DOHH2 (cell line): ENCODE measurements at regions not wholly inside any gene's neighbourhood (a gene's known extent, or its start where the extent isn't known, plus 50 kb on each side); places are given as distances from the start of the nearest gene placed in this dataset.

Experiments used
- H3F3A ChIP-seq: fragments of 200-600 bp; sonication (generic), shearing (Covaris generic); 2 replicates; pipeline ENCODE4 v1.6.0; 2016; ENCODE audit warnings: antibody characterized with exemption, mild to moderate bottlenecking; ENCODE audit not compliant: control insufficient read depth, insufficient read depth
- H3K27ac ChIP-seq: fragments of 200-600 bp; sonication (generic); 2 replicates; pipeline ENCODE4 v1.5.1; 2014; ENCODE audit warnings: low read depth, mild to moderate bottlenecking, low read length, moderate library complexity
- H3K27me3 ChIP-seq: fragments of 200-600 bp; sonication (generic); 2 replicates; pipeline ENCODE4 v1.6.1; 2014; ENCODE audit warnings: mild to moderate bottlenecking, low read length, mixed read lengths; ENCODE audit not compliant: control insufficient read depth
- H3K36me3 ChIP-seq: fragments of 200-600 bp; sonication (generic); 2 replicates; pipeline ENCODE4 v1.6.1; 2014; ENCODE audit warnings: mild to moderate bottlenecking, low read length, moderate library complexity, mixed read lengths; ENCODE audit not compliant: control insufficient read depth
- H3K4me1 ChIP-seq: fragments of 200-600 bp; sonication (generic); 2 replicates; pipeline ENCODE4 v1.6.1; 2014; ENCODE audit warnings: mild to moderate bottlenecking, low read length, mixed read lengths; ENCODE audit not compliant: control insufficient read depth
- H3K4me2 ChIP-seq: fragments of 200-600 bp; sonication (generic); 2 replicates; pipeline ENCODE4 v1.6.0; 2014; ENCODE audit warnings: mild to moderate bottlenecking, low read length, moderate library complexity
- H3K4me3 ChIP-seq: fragments of 200-600 bp; sonication (generic); 2 replicates; pipeline ENCODE4 v1.5.1; 2014; ENCODE audit warnings: mild to moderate bottlenecking, low read length, mixed read lengths
- H3K79me2 ChIP-seq: fragments of 200-600 bp; sonication (generic); 2 replicates; pipeline ENCODE4 v1.6.1; 2014; ENCODE audit warnings: mild to moderate bottlenecking, low read length, mixed read lengths; ENCODE audit not compliant: control insufficient read depth
- H3K9me2 ChIP-seq: fragments of 200-600 bp; sonication (generic); replicated peaks from 2 replicates; pipeline ENCODE4 v1.6.1; 2014; ENCODE audit warnings: mild to moderate bottlenecking, low read length, mixed read lengths; ENCODE audit not compliant: control insufficient read depth
- H3K9me3 ChIP-seq: fragments of 200-600 bp; sonication (generic); 2 replicates; pipeline ENCODE4 v1.6.1; 2014; ENCODE audit warnings: antibody characterized with exemption, low read length, mixed read lengths; ENCODE audit not compliant: control insufficient read depth, insufficient read depth
- H4K20me1 ChIP-seq: fragments of 200-600 bp; sonication (generic); 2 replicates; pipeline ENCODE4 v1.6.0; 2014; ENCODE audit warnings: low read depth, mild to moderate bottlenecking, antibody characterized with exemption, low read length, moderate library complexity; ENCODE audit not compliant: control insufficient read depth, insufficient read depth
- EZH2phosphoT487 ChIP-seq: fragments of 200-600 bp; sonication (generic); IDR thresholded peaks from 2 replicates; pipeline ENCODE4 v1.6.1; 2017; ENCODE audit warnings: borderline replicate concordance, mild to moderate bottlenecking, antibody characterized with exemption, low read length, moderate library complexity, mixed read lengths
- TF ChIP-seq, protein P1 (sequence below): fragments of 200-600 bp; sonication (generic); IDR thresholded peaks from one replicate; pipeline ENCODE4 v1.5.1; 2014; ENCODE audit warnings: antibody characterized with exemption, mild to moderate bottlenecking, low read depth, low read length; ENCODE audit not compliant: poor library complexity, severe bottlenecking

- Histone ChIP-seq H3K9me2 (no peaks in the 10 kb centered on the region), H3F3A (no peaks in the 10 kb centered on the region), H3K27ac (no peak overlapping the region), H3K79me2 (no peaks in the 10 kb centered on the region), H3K27me3 (peaks cover 19% of the 10 kb centered on the region), H3K9me3 (no peaks in the 10 kb centered on the region), H3K4me1 (no peaks in the 10 kb centered on the region), H3K36me3 (no peaks in the 10 kb centered on the region), H3K4me2 (no peak overlapping the region), H3K4me3 (no peak overlapping the region), H4K20me1 (no peaks in the 10 kb centered on the region)
- TF ChIP-seq, protein P1, sequence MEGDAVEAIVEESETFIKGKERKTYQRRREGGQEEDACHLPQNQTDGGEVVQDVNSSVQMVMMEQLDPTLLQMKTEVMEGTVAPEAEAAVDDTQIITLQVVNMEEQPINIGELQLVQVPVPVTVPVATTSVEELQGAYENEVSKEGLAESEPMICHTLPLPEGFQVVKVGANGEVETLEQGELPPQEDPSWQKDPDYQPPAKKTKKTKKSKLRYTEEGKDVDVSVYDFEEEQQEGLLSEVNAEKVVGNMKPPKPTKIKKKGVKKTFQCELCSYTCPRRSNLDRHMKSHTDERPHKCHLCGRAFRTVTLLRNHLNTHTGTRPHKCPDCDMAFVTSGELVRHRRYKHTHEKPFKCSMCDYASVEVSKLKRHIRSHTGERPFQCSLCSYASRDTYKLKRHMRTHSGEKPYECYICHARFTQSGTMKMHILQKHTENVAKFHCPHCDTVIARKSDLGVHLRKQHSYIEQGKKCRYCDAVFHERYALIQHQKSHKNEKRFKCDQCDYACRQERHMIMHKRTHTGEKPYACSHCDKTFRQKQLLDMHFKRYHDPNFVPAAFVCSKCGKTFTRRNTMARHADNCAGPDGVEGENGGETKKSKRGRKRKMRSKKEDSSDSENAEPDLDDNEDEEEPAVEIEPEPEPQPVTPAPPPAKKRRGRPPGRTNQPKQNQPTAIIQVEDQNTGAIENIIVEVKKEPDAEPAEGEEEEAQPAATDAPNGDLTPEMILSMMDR: no peak
- TF ChIP-seq EZH2phosphoT487: no peak
These were observed 76.4 kb downstream of the HES1 start for GRCh38 chr3:194212161-194212844.

DNA sequence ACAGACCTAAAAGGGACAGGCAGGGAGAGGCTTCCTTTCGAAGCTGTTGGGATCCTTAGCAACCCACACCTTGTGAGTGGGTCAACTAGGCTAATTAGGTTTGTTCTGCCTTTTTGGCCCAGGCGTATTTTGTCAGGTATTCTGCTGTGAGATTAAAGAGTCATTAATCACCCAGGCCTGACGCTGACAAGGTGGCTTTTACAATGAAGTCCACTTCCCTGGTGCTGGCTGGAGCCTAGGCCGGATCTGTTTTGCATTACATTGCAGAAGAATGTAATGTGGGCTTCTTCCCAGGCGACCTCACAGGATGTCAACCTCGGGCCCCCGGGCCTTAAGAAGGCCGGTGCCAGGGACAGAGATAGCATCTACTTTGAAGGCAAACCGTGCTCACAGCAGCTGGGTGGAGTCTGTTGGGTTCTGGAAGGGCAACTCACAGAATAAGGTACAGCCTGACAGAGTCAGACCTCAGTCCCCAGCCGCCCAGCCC is 76.9 kb downstream of the HES1 start:
- H3K4me3 ChIP-seq: no peak overlapping the region
- H3K36me3 ChIP-seq: no peaks in the 10 kb centered on the region
- no peaks in the 10 kb centered on the region for H3K9me3 ChIP-seq
- H3K4me1 ChIP-seq: no peaks in the 10 kb centered on the region
- no peak overlapping the region for H3K4me2 ChIP-seq
- peaks cover 20% of the 10 kb centered on the region for H3K27me3 ChIP-seq
- H3K9me2 ChIP-seq: no peaks in the 10 kb centered on the region
- H4K20me1 ChIP-seq: no peaks in the 10 kb centered on the region
- no peak overlapping the region for H3K27ac ChIP-seq
- TF ChIP-seq EZH2phosphoT487: no peak
- TF ChIP-seq, protein P1: no peak
- H3F3A ChIP-seq: no peaks in the 10 kb centered on the region
- H3K79me2 ChIP-seq: no peaks in the 10 kb centered on the region

DNA sequence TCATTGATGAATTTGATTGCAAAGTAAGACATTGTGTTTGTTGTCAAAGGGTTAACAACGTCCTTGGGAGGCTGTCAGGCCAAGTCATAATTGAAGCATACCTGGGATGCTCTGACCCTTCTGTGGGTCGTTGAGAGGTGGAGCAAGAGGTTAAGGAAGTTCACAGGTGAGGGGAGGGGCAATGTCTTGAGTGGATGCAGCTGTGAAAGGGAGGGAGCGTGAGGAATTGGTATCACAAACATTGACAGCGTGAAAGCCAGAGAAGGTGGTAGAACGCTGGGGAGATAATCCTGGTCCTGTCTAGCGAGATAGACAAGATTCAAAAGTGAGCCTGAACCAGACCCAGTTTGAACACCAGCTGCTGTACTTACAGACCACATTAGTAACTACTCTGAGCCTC is 79.4 kb downstream of the HES1 start:
- TF ChIP-seq EZH2phosphoT487: no peak
- TF ChIP-seq, protein P1: no peak
- no peaks in the 10 kb centered on the region for H3K4me1 ChIP-seq
- peaks cover 27% of the 10 kb centered on the region for H3K27me3 ChIP-seq
- H3K79me2 ChIP-seq: no peaks in the 10 kb centered on the region
- no peaks in the 10 kb centered on the region for H3K9me2 ChIP-seq
- no peak overlapping the region for H3K4me3 ChIP-seq
- no peaks in the 10 kb centered on the region for H3K36me3 ChIP-seq
- no peaks in the 10 kb centered on the region for H3K9me3 ChIP-seq
- no peaks in the 10 kb centered on the region for H3F3A ChIP-seq
- H3K4me2 ChIP-seq: no peak overlapping the region
- H3K27ac ChIP-seq: no peak overlapping the region
- no peaks in the 10 kb centered on the region for H4K20me1 ChIP-seq
